ENCODE measurements at regions not wholly inside any gene's neighbourhood (a gene's known extent, or its start where the extent isn't known, plus 50 kb on each side); places are given as distances from the start of the nearest gene placed in this dataset.

- Histone ChIP-seq H3K4me3 (no peak overlapping the region), H3K36me3 (no peaks in the 10 kb centered on the region), H3K27me3 (no peaks in the 10 kb centered on the region), H3K27ac (no peak overlapping the region), H3K9me3 (no peaks in the 10 kb centered on the region), H3K4me1 (no peaks in the 10 kb centered on the region)
- DNase-seq (no peak), ATAC-seq (no peak), FAIRE-seq (no peak)
- TF ChIP-seq, protein P1, sequence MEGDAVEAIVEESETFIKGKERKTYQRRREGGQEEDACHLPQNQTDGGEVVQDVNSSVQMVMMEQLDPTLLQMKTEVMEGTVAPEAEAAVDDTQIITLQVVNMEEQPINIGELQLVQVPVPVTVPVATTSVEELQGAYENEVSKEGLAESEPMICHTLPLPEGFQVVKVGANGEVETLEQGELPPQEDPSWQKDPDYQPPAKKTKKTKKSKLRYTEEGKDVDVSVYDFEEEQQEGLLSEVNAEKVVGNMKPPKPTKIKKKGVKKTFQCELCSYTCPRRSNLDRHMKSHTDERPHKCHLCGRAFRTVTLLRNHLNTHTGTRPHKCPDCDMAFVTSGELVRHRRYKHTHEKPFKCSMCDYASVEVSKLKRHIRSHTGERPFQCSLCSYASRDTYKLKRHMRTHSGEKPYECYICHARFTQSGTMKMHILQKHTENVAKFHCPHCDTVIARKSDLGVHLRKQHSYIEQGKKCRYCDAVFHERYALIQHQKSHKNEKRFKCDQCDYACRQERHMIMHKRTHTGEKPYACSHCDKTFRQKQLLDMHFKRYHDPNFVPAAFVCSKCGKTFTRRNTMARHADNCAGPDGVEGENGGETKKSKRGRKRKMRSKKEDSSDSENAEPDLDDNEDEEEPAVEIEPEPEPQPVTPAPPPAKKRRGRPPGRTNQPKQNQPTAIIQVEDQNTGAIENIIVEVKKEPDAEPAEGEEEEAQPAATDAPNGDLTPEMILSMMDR (IDR thresholded peaks at IDR 0.05): no peak
- WGBS, 2 donors: 56 to 70% methylated on average over 3 of the region's 3 CpGs
- intact Hi-C loops (cut with DNase I): no loop called here
Measured at GRCh38 chr9:106625259-106625789, 237.6 kb upstream of the ZNF462 start.

DNA sequence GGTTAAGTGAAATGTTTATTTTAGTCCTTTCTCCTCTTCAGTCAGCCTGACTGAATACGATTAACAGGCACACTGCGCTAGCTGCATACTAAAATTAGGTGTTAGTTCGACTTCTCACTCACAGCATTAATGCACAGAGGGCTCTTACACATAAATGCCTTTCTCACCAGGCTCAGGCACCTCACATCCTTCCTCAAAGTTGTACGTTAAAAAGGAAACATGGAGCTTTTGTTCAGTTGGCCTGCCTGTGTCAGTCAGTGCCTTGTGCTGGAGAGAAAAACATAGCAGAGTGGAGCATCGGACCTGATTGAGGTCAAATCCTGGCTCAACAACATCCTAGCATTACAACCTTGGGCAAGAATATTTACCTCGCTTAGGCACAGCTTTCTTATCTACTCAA lies 236.0 kb upstream of the ZNF462 start:
- Histone ChIP-seq H3K4me3 (no peak overlapping the region), H3K36me3 (no peaks in the 10 kb centered on the region), H3K4me1 (no peaks in the 10 kb centered on the region), H3K27ac (no peak overlapping the region), H3K9me3 (no peaks in the 10 kb centered on the region), H3K27me3 (no peaks in the 10 kb centered on the region)
- intact Hi-C loops (cut with DNase I): no loop called here
- WGBS, 2 donors: 76% methylated on average over 6 of the region's 6 CpGs
- TF ChIP-seq, protein P1 (IDR thresholded peaks at IDR 0.05): no peak
- no peak for ATAC-seq
- no peak for DNase-seq
- FAIRE-seq: no peak

GRCh38 chr9:106632621-106633020 lies 230.3 kb upstream of the ZNF462 start:
- ATAC-seq (no peak), DNase-seq (no peak), FAIRE-seq (no peak)
- no peak overlapping the region for H3K27ac ChIP-seq
- no peaks in the 10 kb centered on the region for H3K27me3 ChIP-seq
- intact Hi-C loops (cut with DNase I): no loop called here
- TF ChIP-seq, protein P1 (IDR thresholded peaks at IDR 0.05): no peak
- H3K36me3 ChIP-seq: no peaks in the 10 kb centered on the region
- H3K4me1 ChIP-seq: no peaks in the 10 kb centered on the region
- H3K4me3 ChIP-seq: no peak overlapping the region
- 34 to 35% methylated on average over 3 of the region's 3 CpGs for WGBS, 2 donors
- H3K9me3 ChIP-seq: no peaks in the 10 kb centered on the region

DNA sequence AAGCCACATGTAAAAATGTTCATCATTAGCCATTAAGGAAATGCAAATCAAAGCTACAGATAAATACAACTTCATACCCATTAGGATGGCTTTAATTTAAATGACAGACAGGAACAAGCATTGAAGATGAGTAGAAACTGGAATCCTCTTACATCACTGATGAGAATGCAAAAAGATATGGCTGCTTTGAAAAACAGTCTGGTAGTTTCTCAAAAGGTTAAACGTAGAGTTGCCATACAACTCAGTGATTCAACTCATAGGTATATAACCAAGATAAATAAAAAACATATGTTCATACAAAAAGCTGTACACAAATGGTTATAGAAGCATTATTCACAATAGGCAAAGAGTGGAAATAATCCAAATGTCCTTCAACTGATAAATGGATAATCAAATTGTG lies 228.8 kb upstream of the ZNF462 start:
- no peaks in the 10 kb centered on the region for H3K36me3 ChIP-seq
- TF ChIP-seq, protein P1 (IDR thresholded peaks at IDR 0.05): no peak
- H3K27me3 ChIP-seq: no peaks in the 10 kb centered on the region
- H3K9me3 ChIP-seq: no peaks in the 10 kb centered on the region
- H3K27ac ChIP-seq: no peak overlapping the region
- FAIRE-seq (no peak), ATAC-seq (no peak), DNase-seq (no peak)
- intact Hi-C loops (cut with DNase I): no loop called here
- no peaks in the 10 kb centered on the region for H3K4me1 ChIP-seq
- H3K4me3 ChIP-seq: no peak overlapping the region
- 41 to 42% methylated on average over 1 of the region's 1 CpG for WGBS, 2 donors

GRCh38 chr9:106634641-106635040 lies 228.3 kb upstream of the ZNF462 start:
- H3K27me3 ChIP-seq: no peaks in the 10 kb centered on the region
- ATAC-seq (no peak), FAIRE-seq (no peak), DNase-seq (no peak)
- no peak overlapping the region for H3K27ac ChIP-seq
- no peak overlapping the region for H3K4me3 ChIP-seq
- H3K9me3 ChIP-seq: no peaks in the 10 kb centered on the region
- no peaks in the 10 kb centered on the region for H3K36me3 ChIP-seq
- TF ChIP-seq, protein P1 (IDR thresholded peaks at IDR 0.05): no peak
- no peaks in the 10 kb centered on the region for H3K4me1 ChIP-seq
- intact Hi-C loops (cut with DNase I): no loop called here
